GM03348 (cell line): ENCODE measurements at regions not wholly inside any gene's neighbourhood (a gene's known extent, or its start where the extent isn't known, plus 50 kb on each side); places are given as distances from the start of the nearest gene placed in this dataset.

ENCODE experiments used
- DNase-seq: peaks from one replicate; pipeline ENCODE4 v3.0.0; 2012; ENCODE audit warnings: low spot score

- DNase-seq = no peak
Observed at GRCh38 chr5:89127191-89127590, 244.2 kb upstream of the MEF2C start.

- no peak for DNase-seq
Observed at GRCh38 chr5:89125372-89125771, 242.4 kb upstream of the MEF2C start.

- DNase-seq = no peak
Observed at GRCh38 chr5:89123581-89123980, 240.6 kb upstream of the MEF2C start.

DNA sequence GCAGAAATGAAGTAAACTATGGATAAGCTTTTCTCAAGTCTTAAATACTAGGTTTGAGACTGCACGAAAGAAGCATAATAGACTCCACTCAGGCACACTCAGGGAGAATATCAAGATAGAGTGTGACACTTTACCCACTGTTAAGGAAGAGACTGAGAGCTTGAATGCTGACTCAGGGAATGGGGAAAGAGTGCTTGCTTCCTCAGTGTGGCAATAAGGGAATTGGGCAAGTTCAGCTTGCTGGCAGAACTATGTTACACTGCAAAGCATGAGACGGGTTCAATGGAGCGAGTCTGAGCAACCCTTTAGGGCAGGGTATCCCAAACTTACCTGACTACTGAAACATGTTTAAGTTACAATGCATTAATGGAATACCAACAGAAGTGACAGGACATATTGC, 237.7 kb upstream of the MEF2C start:
- peak; percentile 5 for DNase-seq

DNA sequence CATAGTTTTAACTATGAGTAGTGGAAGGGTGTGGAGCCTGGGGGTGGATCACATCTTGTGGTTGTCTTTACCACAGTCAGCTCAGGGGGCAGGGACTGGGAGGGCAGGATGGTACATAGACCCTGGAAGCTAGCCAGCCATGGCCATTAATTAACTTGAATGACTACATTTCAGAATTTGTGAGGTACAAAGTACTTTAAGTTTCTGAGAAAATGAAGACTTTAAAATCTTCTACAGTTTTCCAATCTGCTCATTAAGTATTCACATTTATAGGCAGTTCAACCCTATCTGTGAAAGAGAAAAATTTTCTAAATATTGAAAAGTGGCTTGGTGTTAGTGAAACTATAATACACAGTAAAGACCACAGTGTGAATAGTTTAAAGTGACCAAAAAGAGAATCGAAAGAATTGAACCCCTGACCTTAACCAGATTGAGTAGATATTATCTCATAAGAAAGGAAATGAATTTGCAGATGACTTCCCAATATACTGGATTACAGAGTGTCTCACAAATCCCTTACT, 234.2 kb upstream of the MEF2C start:
- DNase-seq = peak; percentile 6

DNA sequence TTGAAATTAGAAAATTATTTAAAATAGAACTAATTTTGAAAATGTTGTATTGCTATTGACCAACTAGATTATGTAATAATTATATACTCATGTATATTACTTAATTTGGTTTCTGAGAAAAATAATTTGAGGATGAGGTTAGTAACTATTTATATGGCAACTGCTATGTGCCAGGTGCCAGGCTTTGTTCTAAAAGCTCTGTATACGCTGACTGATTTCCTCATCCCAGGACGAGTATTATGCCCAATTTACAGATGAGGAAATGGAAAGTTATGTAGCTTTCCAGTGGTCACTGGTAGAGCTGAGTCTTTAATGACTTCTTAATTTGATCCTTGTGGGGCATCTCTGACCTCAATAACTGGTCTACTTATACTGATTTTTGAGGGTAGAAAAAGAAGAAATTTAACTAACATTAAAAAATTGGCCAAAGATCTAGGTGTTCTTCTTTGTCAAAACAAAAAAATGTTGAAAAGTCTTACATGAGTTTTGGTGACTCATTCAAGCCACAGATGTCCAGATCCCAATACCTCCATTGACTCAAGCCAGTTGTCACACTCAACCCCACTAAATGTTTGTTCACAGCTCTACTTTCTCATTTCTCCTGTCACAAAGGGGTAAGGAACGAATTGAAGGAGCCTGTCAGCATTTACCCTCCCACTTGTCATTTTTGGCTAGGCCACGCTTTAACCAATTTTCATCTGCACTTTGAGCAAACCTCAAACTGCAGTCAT, 228.1 kb upstream of the MEF2C start:
- peak; percentile 4 for DNase-seq

- no peak for DNase-seq
Observed at GRCh38 chr5:89106480-89106879, 223.5 kb upstream of the MEF2C start.

- no peak for DNase-seq
Observed at GRCh38 chr5:89105836-89106235, 222.9 kb upstream of the MEF2C start.

DNA sequence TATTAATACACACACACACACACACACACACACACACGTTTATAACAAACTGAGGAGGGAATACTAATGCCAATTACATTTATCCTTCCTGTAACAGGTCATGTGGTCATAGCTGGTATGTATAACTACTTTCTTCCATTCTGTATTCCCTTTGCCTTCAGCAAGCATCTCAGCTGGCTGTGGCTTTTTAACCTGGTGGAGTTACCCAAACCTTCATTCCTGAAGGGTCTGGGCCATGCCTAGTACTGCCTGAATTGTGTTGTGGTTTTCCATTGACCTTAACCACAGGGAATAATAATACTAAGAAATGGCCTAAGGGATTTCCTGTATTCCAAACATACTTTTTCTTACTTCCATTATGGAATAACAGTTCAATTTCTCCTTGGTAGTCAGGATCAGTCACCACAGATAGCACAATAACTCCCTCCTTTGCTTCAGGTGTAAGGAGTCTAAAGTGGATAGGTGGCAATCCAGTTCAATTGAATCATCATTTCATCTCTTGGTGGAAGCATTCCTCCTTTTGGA, 222.2 kb upstream of the MEF2C start:
- DNase-seq = no peak

DNA sequence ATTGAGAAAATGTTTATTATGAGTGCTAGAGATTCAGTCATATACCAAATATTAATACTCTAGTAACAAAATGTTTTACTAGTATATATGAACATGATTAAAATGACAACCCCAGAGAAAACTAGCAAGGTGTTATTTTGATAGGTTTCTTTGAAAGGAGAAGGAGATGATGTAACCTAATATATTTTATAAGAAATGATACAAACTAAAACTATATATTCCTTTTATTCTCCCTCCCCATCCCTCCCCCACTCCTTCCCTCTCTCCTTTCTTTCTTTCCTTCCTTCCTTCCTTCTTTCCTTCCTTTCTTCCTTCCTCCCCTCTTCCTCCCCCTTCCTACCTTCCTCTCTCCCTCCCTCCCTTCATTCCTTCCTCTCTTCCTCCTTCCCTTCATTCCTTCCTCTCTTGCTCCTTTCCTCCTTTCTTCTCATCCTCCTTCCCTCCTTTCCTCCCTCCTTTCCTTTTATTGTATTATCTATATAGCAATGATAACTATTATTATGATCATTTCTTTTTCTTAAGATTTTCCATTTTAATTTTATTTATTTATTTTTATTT, 215.3 kb upstream of the MEF2C start:
- no peak for DNase-seq

DNA sequence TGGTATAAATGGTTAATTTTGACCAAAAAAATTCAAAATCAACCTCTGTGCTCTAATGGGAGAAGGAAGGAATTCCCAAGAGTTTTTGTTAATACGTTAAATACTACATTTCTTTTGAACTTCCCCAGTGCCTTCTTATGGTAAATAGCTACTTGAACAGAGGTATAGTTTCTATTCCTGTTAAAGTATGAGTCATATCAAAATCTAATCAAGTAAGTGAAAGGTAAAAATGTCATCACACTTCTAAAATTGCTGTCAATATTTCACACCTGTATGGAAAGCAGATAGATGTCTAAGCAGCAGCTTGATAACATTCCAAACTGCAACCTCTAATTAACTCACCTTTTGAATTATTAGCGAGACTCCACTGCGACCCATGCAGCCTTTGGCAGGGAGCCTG, 214.1 kb upstream of the MEF2C start:
- DNase-seq = no peak

- DNase-seq = no peak
Observed at GRCh38 chr5:89095341-89095740, 212.4 kb upstream of the MEF2C start.

- DNase-seq = peak; percentile 14
Observed at GRCh38 chr5:89090037-89090436, 207.1 kb upstream of the MEF2C start.

GRCh38 chr5:89087551-89088318, 204.8 kb upstream of the MEF2C start:
- no peak for DNase-seq

- no peak for DNase-seq
Observed at GRCh38 chr5:89087128-89087527, 204.1 kb upstream of the MEF2C start.

DNA sequence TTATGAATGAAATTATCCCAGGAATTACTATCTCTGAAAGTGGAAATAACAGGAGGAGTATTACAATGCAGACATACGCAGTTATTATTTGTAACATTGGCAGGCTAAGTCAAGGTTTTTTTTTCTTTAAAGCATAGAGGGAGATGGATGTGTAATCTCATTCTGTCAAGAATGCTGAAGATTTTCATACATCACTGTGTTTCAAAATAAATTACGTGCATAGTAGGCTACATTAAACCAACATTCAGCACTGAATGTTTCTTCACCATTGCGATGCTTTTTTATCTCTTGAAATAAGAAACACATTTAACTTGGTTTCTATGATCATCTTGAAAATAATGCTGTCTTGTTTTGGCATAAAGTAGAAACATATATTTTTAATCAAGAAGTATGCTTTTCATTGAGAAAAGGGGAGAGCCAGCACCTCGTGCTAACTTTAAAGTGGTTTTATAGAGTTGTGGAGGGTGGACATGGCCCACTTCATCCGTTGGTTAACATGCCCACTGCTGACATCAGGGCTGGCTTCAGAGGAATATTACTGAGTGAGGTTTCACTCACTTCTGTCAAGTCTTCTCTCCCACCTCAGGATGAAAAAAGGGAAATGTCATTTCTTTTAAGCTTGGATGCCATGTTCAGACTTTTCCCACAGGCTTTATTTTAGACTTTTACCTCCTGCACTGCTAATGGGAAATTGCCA, 203.6 kb upstream of the MEF2C start:
- no peak for DNase-seq

DNA sequence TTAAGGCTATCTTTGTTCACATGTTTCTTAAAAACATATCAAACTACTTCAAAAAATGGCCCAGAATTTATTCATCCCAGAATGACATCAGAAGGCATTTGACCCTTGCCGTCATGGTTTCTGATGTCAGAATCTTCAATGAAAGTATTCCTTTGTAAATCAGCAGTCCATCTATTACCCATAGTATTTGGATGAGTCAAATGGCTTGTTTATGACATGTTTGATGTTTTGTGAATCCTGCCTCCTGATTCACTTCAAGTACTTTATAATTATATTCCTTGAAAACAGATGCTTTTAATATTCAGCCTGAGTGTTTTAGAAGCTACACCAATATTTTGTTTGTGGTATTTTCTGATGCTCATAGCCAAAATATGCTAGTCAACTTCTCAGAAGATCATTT, 200.8 kb upstream of the MEF2C start:
- peak; percentile 67 for DNase-seq

- no peak for DNase-seq
Observed at GRCh38 chr5:89081360-89081759, 198.4 kb upstream of the MEF2C start.

DNA sequence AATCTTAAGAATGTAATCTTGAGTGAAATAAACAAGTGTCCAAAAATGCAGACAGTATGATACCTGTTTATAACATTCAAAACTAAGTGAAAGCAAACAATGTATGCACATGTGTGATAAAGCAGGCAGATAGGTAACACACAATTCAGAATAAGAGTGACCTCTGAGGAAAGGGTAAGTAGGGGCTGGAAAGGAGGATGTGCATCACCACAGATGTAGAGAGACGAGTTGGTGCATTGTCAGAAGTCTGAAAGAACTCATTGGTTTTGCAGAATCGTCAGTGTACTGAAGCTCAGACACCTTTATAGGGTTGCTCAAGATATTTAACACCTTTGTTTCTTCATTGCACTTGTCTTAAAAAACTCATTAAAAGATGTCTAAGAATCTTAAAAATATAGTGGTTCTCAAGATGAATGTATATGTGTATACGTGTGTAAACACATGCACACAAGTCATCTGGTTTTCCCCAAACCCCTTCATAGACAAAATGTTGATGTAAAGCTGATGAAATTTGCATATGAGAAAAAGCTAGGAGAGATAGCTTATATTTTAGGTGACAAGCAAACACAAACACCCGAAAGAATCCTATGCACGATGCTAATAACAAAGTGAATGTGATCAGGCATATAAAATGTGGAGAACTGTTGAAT, 197.6 kb upstream of the MEF2C start:
- no peak for DNase-seq

- DNase-seq = no peak
Observed at GRCh38 chr5:89072842-89073672, 190.1 kb upstream of the MEF2C start.

DNA sequence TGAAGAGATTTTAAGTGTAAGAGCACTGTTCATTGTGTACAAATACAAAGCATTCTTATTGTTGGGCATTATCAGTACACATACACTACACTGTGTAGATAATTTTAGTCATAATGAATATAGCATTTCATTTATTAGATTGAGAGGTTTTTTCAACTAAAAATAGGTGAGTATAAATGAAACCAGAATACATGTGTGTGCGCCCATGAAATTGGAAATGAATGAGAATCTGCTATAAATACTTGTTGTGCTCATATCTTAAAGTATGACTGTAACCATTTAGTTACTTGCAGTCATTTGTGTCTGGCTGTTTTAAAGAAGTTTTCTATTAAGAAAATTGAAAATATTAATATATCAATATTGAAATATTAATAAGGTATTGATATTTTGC, 189.0 kb upstream of the MEF2C start:
- DNase-seq = no peak
